ENCODE measurements at regions not wholly inside any gene's neighbourhood (a gene's known extent, or its start where the extent isn't known, plus 50 kb on each side); places are given as distances from the start of the nearest gene placed in this dataset.

DNA sequence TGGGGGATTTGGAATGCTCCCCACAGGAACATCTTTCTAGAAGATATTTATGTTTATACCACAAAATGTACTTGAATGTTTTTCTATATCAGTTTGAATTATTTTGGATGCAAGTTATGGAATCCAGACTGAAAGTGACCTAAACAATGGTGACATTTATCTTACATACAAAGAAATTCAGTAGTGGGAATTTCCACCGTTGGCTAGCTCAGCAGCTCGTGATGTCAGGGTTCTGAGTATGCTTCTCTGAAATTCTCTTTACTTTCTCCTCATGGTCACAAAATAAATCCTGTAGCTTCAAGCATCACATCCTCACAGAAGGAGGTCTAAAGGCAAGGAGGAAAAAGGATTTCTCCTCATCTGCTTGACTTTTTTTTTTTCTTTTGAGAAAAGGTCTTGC, 105.3 kb downstream of the AKAIN1 start:
- DNase-seq: no peak

DNA sequence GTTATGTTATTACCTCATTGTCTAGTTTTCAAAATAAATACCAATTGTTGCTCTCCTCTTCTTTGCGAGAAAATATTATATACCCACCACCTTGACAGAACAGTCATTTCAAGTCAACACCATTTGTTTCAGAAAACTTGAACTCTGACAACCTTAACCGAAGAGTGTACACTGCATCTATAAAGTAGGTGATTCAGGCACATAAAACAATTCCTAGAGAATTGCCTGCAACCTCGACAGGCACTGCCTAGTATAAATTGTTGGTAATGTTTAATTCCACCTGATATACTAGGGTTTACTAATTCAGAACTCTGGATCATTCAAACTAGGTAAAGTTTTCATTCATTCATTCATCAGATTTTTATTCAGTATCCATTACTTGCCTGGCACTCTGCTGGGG, 121.8 kb downstream of the AKAIN1 start:
- no peak for DNase-seq

DNA sequence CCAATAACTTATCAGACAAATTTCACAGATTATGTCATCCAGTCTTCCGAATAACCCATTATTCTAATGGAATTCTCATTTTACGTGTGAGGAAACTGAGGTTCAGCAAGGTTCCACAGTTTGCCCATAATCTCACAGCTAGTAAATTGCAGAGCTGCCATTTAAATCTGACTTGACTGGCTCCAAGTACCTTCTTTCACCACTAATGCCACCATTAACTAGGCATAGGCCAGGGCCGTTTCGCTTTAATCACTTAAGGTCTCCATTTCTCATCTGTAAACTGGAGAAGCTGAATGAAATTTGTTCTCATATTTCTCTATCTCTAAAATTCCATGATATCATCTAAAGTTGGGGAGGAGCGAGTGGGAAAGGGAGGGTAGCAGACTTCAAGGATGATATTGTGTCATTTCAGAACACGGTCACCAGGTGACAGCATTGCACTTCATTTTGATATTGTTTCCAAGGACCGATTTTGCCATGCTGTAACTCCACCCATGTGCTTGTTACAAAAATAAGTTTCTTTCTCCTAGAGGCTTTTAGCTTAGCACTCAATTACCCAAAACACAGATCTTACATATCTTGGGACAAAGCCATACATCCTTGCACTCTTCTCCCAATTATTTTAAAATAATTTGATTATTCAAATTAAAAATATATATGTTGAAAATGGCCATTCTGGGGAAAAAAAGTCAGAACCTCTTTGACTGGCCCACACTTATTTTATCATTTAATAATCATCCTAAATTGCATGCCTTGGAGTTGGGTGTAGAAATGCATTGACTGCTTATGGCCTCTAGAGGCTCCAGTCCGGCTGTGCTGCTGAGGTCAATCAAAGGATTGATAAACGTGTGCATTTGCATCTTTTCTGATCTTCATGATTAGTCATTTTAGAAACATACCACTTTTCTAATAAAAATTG, 123.8 kb downstream of the AKAIN1 start:
- DNase-seq: peak; percentile 52

DNA sequence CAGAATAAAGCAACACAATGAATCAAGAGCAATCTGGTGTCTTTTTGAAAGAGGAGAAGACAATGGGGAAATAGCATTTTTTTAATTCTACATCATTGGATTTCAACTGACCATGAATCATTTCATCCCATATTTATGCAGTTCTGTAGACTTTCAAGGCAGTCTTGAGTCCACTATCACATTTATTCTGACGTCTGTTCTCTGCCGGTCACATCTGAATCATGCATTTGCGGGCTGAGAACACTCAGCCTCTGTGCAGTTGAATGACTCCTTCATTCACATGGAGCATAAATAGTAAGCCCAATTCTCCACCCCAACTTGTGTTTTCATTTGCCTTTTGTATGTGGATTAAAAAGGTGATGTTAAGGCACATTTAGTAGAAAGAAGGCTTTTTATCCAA, 128.2 kb downstream of the AKAIN1 start:
- DNase-seq: no peak

DNA sequence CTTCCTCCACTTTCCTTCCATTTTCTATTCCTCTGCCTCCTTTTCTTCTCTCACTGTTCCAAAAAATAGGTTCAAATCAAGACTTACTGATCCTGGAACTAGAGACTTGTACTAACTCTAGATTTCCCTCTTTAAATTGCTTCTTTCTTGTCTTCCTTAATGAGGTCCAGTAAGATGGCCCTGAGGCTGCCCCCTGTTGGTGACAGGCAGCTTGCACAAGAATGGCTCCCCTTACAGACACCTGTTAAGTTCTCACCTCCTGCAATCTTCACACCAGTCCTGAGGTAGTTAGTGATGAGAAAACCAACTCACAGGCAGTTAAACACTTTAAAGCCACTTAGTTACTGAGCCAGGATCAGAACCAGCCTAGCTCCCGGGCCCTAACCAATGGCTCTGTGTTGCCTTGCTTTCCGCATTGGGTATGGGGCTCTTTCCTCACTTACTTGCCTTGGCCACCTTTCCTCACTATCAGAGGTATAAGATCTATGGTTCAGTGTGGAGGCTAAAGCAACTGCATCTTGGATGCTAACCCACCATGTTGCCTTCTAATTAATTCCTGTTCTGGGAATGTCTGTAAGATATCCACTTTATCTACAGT, 130.6 kb downstream of the AKAIN1 start:
- no peak for DNase-seq

DNA sequence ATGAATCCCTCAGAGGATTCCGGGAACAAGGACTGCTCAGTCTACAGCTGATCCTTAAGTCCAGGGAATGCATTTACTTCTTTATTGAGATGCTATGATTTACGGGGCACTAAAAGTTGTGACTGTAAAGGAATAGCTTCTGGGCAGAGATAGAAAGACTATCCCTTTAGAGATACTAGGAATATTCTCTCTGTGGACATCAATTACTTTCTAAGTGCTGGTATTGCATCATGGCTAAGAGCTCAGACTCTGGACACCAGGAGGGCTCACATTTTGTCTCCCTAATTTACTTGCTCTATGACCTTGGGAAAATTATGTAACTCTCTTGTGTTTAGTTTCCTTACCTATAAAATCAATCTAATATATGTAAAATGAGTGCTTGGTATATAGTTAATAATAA, 131.4 kb downstream of the AKAIN1 start:
- DNase-seq: no peak

DNA sequence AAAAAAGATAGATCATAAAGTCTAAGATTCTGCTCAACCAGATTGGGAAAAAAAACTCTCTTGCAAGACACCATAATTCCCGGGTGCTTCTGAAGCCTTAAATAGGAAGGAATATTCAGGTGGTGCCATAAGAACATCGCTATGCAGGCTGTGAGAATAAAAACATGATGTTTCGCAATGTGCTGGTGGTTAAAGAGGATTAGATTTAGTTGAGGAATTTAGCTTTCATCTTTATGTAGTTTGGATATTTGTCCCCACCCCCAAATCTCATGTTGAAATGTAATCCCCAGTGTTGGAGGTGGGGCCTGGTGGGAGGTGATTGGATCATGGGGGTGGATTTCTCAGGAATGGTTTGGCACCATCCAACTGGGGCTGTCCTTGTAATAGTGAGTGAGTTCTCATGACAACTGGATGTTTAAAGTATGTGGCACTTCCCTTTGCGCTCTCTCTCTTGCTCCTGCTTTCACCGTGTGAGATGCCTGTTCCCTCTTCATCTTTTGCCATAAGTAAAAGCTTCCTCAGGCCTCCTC, 132.2 kb downstream of the AKAIN1 start:
- DNase-seq: peak; percentile 45

DNA sequence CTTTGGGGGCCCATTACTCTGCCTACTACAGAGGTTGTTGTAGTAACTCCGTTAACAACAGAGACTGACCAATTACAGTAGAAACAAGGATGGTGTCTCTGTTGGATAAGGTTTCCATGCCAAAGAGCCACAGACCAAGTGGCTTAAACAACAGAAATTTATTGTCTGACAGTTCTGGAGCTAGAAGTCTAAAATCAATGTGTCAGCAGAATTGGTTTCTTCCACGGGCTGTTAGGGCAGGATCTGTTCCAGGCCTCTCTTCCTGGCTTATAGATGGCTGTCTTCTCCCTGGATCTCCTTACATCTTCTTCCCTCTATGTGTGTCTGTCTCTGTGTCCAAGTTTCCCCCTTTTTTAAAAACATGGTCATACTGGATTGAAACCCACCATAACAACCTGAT, 135.3 kb downstream of the AKAIN1 start:
- no peak for DNase-seq

DNA sequence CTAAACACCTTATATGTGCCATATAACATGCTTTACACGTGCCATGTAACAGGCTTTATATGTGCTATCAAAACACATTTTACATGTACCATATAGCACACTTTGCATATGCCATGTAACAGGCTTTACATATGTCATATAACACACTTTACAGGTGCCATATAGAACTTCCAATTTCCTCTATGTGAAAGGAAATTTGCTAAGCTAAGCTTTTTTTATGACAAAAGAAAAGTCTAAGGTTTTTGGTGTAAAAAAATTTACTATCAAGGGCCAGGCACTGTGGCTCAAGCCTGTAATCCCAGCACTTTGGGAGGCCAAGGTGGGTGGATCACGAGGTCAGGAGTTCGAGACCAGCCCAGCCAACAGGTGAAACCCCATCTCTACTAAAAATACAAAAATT, 136.5 kb downstream of the AKAIN1 start:
- no peak for DNase-seq

DNA sequence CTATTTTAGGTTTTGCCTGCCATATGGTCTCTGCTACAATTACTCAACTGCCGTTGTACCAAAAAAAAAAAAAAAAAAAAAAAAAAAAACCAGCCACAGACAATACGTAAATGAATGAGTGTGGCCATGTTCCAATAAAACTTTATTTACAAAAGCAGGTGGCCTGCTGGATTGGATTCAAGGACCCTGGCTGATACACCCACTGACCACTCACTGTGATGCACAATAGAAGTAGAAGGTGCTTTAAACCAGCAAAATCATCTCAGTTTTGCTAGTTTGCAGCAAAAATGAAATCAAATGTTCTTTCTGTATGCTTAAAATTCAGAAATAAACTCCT, 137.4 kb downstream of the AKAIN1 start:
- no peak for DNase-seq

DNA sequence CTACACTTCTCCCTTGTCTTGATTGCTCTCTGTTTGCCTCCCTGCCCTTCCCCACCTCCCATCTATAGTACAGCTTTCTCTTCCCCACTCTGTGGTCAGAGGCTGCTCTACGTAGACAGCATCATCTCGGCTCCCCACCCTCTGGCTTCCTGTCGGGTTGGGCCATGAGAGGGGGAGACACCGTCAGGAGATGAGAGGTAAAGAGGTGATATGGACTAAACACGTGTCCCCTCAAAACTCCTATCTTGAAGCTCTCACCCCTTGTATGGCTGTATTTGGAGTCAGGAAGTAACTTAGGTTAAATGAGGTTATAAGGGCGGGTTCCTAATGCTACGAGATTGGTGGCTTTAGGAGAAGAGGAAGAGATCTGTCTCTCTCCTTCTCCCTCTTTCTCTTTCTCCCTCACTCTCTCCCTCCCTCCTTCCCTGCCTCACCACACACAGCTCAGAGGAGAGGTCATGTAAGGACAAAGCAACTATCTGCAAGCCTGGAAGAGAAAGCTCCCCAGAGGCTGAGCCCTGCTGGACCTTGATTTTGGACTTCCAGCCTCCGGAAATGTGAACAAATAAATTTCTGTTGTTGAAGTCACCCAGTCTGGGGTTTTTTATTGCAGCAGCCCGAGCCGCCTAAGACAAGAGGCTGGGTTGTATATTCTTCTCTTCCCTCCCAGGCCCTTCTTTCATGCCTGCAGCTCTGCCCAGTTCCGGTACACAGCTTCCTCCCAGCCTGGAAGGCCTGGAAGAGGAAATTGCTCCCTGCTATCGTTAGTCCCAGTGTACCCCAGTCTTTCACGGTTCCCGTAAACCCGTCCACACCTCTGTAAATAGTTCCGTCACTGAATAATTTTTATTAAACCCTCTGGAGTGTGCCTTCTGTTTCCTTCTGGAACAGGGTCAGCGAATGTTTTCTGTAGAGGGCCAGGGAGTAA, 138.0 kb downstream of the AKAIN1 start:
- peak; percentile 89 for DNase-seq

DNA sequence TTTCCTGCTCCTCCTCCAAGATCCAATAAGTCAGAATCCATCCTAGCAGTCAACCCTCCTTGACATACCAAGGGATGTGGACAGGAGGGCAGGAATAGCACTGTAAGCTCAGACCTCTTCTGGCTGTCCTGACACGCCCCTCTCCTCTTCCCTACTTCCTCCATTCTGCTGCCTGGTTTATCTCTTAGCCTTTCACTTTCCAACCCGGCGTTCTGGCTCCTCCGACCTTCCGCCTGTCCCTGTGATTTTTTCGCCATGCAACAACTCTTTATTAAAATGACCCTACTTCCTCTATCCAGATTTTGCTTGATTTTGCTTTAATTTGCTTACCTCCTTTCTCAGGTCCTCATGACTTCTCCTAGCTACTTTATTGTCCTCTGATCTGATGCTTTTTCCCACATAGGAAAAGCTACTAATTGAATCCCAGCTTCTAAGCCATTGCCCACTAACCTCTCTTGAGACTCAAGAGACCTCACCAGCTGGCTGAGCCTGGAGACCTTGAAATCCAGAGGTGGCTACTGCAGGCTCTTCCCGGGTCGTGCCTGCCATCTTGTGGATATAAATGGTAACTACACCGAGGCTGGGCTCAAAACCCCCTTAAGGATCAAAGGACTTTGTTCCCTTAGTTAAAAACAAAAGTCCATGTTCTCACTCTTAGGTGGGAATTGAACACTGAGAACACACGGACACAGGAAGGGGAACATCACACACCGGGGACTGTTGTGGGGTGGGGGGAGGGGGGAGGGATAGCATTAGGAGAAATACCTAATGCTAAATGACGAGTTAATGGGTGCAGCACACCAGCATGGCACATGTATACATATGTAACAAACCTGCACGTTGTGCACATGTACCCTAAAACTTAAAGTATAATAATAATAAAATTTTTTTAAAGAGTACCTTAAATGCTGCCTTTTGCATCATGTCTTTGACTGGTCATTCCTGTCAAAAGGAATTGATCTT, 139.4 kb downstream of the AKAIN1 start:
- peak; percentile 68 for DNase-seq

DNA sequence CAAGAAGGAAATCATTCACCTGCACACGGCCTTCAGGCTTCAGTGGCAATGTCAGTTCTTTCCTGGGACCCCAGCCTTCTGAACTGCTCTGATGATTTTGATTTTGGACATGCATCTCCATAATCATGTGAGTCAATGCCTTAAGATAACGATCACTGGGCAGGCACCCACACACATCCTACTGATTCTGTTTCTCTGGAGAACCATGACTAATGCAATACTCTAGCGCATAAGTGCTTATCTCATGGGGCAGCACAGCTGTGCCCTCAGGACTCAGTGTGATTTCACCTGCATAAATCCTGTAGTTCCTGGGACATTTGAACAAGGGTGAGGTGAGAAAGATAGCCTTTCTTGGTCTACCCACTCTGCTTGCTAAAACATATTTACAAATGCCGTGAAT, 144.6 kb downstream of the AKAIN1 start:
- no peak for DNase-seq

DNA sequence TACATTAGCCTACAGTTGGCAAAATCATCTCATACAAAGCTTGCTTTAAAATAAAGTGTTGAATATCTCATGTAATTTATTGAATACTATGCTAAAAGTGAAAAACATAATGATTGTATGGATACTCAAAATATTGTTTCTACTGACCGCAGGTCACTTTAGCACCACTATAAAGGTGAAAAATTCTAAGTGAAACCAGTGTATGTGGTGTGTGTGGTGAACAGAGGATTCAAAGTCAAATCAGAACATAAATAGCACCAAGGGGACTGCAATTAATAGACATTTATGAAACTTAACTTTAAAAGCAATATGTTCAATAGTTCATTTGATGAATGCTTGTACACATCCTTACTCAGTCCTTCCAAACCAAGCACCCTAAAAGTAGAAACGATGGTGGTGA, 145.8 kb downstream of the AKAIN1 start:
- DNase-seq: no peak

DNA sequence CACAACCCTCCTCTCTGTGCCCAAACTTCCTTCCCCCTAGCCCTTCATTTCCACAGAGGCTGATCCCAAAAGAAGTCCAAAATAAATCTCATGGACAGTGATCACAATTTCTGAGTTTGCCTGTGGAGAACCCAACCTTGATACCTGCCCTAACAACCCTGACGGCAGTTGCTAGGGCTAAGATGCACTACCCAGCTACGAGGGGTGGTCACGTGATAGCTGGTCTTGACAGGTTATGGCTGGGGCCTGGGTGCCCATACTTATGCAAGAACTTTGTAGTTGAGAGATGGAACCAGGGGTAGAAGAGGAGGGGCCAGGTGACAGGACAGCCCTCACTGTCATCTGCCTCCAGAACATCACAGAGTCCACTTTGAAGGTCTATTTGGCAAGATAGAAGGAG, 147.9 kb downstream of the AKAIN1 start:
- DNase-seq: no peak

DNA sequence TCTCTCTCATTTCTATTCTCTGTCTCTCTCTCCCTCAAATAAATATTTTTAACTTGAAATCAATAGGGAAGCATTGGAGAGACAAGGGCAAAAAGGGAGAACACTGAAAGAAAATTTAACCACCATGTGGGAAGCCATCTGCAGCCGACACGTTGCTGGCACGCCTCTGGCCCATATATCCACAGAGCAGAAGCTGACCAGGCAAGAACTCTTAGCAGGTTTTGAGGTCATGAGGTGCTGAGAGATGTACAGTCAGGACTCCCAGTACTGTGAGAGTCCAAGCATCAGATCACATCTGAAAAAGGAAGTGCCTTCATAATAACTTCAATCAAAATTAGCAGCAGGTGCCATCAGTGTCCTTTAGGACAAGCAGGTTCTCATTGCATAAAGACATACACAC, 156.6 kb downstream of the AKAIN1 start:
- no peak for DNase-seq

DNA sequence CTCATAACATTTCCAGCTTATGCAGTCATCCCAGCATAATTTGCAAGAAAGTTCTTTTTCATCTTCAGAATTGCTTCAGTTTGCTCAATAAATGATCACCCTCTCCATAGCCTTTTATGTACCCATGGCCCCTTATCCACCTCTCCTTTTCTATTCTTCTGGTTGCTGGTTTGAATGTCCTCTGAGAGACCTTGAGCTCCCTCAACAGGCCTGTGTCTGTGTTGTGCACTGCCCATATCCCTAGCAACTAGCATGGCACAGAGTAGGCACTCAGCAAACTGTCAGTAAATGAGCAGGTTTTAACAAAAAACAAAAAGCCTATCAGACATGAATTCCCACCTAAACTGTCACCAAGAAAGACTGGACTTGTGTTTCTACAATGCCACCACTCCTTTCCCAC, 160.5 kb downstream of the AKAIN1 start:
- no peak for DNase-seq

DNA sequence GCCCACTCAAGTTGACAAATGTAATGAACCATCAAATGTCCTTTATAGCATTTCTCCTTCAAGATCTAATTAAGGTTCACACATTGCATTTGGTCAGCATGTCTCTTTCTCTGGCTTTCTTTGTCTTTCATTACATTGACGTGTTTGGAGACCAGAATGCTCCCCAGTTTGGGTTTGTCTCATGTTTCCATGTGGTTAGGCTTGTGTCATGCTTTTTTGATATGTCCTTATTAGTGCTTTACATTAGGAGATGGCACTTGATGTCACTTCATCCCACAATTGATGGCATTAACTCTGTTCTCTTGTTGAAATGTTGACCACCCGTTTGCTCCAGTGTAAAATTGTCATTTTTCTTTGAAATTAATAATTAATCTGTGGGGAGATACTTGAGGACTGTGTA, 165.8 kb downstream of the AKAIN1 start:
- DNase-seq: no peak

DNA sequence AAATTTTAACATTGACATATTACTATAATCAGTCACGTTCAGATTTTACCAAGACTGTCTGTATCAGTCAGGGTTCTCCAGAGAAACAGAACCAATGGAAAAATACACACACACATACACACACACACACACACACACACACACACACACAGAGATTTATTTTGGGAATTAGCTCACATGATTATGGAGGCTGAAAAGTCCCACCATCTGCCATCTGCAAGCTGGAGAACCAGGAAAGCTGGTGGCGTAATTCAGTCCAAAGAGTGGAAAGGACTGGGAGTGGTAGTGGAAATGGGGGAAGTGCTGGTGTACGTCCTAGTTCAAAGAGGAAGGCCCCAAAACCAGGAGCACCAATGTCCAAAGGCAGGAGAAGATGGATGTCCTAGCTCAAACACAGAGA, 166.4 kb downstream of the AKAIN1 start:
- no peak for DNase-seq

DNA sequence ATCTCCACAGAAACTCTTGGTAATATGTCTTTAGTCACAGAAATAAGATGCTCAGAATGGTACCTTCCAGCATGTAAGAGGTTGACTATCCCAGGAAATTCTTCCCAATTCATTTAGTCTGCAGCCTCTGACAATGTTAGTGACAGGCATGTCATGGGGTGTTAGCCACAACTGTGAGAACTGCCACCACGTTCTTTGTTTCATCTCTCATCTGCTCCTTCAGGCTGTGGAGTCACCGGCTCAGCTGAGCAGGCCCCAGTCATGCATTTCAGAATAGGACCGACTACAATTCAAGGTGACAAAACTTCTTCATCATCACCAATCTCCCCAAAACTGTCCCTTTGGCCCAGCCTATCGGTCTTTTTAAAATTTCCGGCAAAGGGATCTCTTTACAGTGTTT, 167.5 kb downstream of the AKAIN1 start:
- no peak for DNase-seq

DNA sequence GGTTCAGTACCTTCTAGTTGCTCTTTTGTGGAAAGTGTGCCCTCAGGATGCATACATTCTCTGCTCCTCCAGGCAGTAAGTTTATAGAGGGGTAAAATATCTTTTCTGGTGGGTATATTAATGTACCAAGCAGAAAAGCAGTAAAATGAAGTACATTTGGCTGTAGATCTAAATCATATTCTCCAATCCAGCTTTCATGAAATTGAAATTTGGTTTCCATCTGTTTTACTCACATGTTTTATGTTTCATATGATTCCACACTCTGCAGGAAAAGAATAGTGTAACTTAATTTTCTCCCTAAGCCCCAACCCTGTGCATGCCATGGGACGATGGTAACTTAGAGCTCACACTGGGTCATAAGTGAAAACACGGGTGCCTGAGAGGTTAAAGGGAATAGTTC, 172.3 kb downstream of the AKAIN1 start:
- no peak for DNase-seq

DNA sequence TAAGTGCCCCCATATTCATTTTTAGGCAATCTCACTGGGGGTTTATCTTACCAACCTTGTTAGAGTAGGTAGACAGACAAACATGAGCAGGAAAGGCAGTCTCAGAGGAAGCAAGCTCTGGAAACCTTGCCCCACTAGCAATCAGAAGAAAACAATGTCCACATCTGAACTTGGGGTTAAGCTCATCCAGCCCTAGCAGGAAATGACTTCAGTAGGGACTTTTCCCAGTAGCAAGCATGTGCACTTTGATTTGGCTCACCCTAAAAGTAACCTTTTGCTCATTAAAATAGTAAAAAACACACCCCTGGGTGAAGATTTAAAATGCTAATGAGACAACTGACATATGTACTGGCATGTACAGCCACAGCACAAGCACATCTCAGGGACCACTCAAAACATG, 175.5 kb downstream of the AKAIN1 start:
- DNase-seq: no peak
